Tibial nerve (tissue), 4 donors: ENCODE measurements at regions not wholly inside any gene's neighbourhood (a gene's known extent, or its start where the extent isn't known, plus 50 kb on each side); places are given as distances from the start of the nearest gene placed in this dataset.

ENCODE experiments used
- DNase-seq, 2 donors: peaks; one replicate each; pipeline ENCODE4 v3.0.0-alpha.2; 2019; ENCODE audit warnings: low spot score in 2 of 2
- H3K27ac ChIP-seq, 4 donors: fragments of 200-600 bp; sonication (generic) in 3 of 4; one replicate each; pipeline ENCODE4 v1.5.1; 2017 to 2019; ENCODE audit warnings: mild to moderate bottlenecking in 1 of 4
- H3K27me3 ChIP-seq, 2 donors: fragments of 200-600 bp; sonication (generic) in 1 of 2; one replicate each; pipeline versions ENCODE4 v1.5.1 to v1.6.0; 2017 to 2019
- H3K36me3 ChIP-seq, 3 donors: fragments of 200-600 bp; sonication (generic); one replicate each; pipeline ENCODE4 v1.5.1; 2018 to 2019
- H3K4me1 ChIP-seq, 4 donors: fragments of 200-600 bp; sonication (generic) in 3 of 4; one replicate each; pipeline ENCODE4 v1.5.1; 2017 to 2019
- H3K4me3 ChIP-seq, 4 donors: fragments of 200-600 bp; sonication (generic) in 3 of 4; one replicate each; pipeline ENCODE4 v1.5.1; 2017 to 2019; ENCODE audit warnings: mild to moderate bottlenecking in 1 of 4, moderate library complexity in 1 of 4
- H3K9me3 ChIP-seq, 4 donors: fragments of 200-600 bp; sonication (generic) in 3 of 4; one replicate each; pipeline ENCODE4 v1.5.1; 2017 to 2019
- EP300 ChIP-seq, 2 donors: sonication (generic); formaldehyde crosslinking; IDR thresholded peaks; one replicate each; pipeline ENCODE4 v1.6.1; 2017; ENCODE audit warnings: antibody characterized with exemption in 2 of 2, mild to moderate bottlenecking in 1 of 2
- POLR2A ChIP-seq, 2 donors: fragments of 450-650 bp; IDR thresholded peaks; one replicate each; pipeline ENCODE4 v1.6.1; 2017; ENCODE audit warnings: antibody characterized with exemption in 2 of 2, mild to moderate bottlenecking in 2 of 2, moderate library complexity in 2 of 2
- WGBS, 2 donors: methylation state at CpG; one replicate each; pipeline ENCODE4 v1.1.5; 2018; 5-methylcytosine and 5-hydroxymethylcytosine counted together
- TF ChIP-seq, protein P1 (sequence below), 5 experiments: fragments of 200-600 bp in 3 of 5; fragments of 450-650 bp in 2 of 5; sonication (generic) in 3 of 5; IDR thresholded peaks; one replicate each; pipeline ENCODE4 v1.5.1; 2016 to 2019; ENCODE audit warnings: antibody characterized with exemption in 5 of 5, mild to moderate bottlenecking in 3 of 5, moderate library complexity in 2 of 5

- Histone ChIP-seq H3K36me3 (no peaks in the 10 kb centered on the region), H3K4me1 (no peaks in the 10 kb centered on the region), H3K4me3 (no peak overlapping the region), H3K27me3 (no peaks in the 10 kb centered on the region), H3K9me3 (no peaks in the 10 kb centered on the region), H3K27ac (no peak overlapping the region)
- WGBS, 2 donors, result 70 to 71% methylated on average over 1 of the region's 1 CpG
- TF ChIP-seq, protein P1, sequence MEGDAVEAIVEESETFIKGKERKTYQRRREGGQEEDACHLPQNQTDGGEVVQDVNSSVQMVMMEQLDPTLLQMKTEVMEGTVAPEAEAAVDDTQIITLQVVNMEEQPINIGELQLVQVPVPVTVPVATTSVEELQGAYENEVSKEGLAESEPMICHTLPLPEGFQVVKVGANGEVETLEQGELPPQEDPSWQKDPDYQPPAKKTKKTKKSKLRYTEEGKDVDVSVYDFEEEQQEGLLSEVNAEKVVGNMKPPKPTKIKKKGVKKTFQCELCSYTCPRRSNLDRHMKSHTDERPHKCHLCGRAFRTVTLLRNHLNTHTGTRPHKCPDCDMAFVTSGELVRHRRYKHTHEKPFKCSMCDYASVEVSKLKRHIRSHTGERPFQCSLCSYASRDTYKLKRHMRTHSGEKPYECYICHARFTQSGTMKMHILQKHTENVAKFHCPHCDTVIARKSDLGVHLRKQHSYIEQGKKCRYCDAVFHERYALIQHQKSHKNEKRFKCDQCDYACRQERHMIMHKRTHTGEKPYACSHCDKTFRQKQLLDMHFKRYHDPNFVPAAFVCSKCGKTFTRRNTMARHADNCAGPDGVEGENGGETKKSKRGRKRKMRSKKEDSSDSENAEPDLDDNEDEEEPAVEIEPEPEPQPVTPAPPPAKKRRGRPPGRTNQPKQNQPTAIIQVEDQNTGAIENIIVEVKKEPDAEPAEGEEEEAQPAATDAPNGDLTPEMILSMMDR (IDR thresholded peaks at IDR 0.05), result no peak
- TF ChIP-seq EP300 (IDR thresholded peaks at IDR 0.05) (no peak), POLR2A (IDR thresholded peaks at IDR 0.05) (no peak)
- DNase-seq, result no peak
Observed at GRCh38 chr14:29419736-29420135, 507.9 kb downstream of the PRKD1 start.

- Histone ChIP-seq H3K27me3 (no peaks in the 10 kb centered on the region), H3K36me3 (no peaks in the 10 kb centered on the region), H3K4me3 (no peak overlapping the region), H3K27ac (no peak overlapping the region), H3K9me3 (no peaks in the 10 kb centered on the region), H3K4me1 (no peaks in the 10 kb centered on the region)
- TF ChIP-seq POLR2A (IDR thresholded peaks at IDR 0.05) (no peak), EP300 (IDR thresholded peaks at IDR 0.05) (no peak)
- TF ChIP-seq, protein P1 (IDR thresholded peaks at IDR 0.05), result no peak
- DNase-seq, result no peak
Observed at GRCh38 chr14:29421156-29421728, 506.4 kb downstream of the PRKD1 start.

DNA sequence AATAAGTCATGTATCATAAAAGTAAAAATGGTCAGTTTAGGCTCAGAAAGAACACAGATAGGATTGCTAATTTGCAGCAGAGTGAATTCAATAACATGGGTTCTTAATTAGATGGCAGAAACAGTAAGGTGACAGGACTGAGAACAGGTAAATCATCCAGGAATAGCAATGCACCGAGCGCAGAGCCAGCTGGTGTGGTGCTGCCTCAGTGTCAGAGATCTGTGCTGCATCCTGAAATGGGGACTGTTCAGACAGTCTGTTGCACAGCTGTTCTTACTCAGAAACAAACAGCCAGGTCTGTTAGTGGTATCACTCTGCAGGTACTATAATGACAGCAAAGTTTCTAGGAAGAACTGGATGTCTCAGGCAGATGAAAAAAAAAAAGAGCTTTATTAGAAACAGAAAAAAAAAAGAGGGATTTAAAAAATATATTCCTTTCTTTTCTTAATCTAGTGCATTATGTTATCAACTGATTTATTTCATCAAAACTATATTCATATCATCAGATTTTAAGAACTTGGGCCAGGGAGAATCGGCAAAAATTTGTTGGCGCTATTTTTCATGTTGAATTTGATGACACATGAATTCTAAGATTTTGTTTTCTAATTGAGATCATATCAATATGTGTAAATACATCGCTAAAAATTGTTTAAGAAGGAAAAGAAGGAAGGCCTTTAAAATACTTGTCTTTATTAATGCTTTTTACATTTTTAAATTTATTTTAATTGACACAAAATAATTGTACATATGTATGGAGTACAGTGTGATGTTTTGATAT is 501.8 kb downstream of the PRKD1 start:
- no peak for DNase-seq
- TF ChIP-seq, protein P1 (IDR thresholded peaks at IDR 0.05), result no peak
- no peak for TF ChIP-seq POLR2A (IDR thresholded peaks at IDR 0.05)
- H3K36me3 ChIP-seq, result no peaks in the 10 kb centered on the region
- H3K4me1 ChIP-seq, result no peaks in the 10 kb centered on the region
- no peaks in the 10 kb centered on the region for H3K27me3 ChIP-seq
- no peak overlapping the region for H3K4me3 ChIP-seq
- 73% methylated on average over 5 of the region's 5 CpGs for WGBS, 2 donors
- H3K9me3 ChIP-seq, result no peaks in the 10 kb centered on the region
- H3K27ac ChIP-seq, result no peak overlapping the region

GRCh38 chr14:29442696-29443095 is 485.0 kb downstream of the PRKD1 start:
- 75 to 76% methylated on average over 3 of the region's 3 CpGs for WGBS, 2 donors
- TF ChIP-seq POLR2A (IDR thresholded peaks at IDR 0.05) (no peak), EP300 (IDR thresholded peaks at IDR 0.05) (no peak)
- TF ChIP-seq, protein P1 (IDR thresholded peaks at IDR 0.05), result no peak
- peaks cover 0 to under 1% (median 0%) of the 10 kb centered on the region in 4 donors for H3K9me3 ChIP-seq

GRCh38 chr14:29444216-29444615 is 483.4 kb downstream of the PRKD1 start:
- Histone ChIP-seq H3K27me3 (no peaks in the 10 kb centered on the region), H3K4me3 (no peak overlapping the region), H3K4me1 (no peaks in the 10 kb centered on the region), H3K27ac (no peak overlapping the region), H3K9me3 (no peaks in the 10 kb centered on the region), H3K36me3 (no peaks in the 10 kb centered on the region)
- WGBS, 2 donors, result 78 to 80% methylated on average over 2 of the region's 2 CpGs
- TF ChIP-seq EP300 (IDR thresholded peaks at IDR 0.05) (no peak), POLR2A (IDR thresholded peaks at IDR 0.05) (no peak)
- TF ChIP-seq, protein P1 (IDR thresholded peaks at IDR 0.05), result no peak
- DNase-seq, result no peak

More at GRCh38 chr14:29442696-29443095, 485.0 kb downstream of the PRKD1 start:
- Histone ChIP-seq H3K4me1 (no peaks in the 10 kb centered on the region), H3K36me3 (no peaks in the 10 kb centered on the region), H3K27me3 (no peaks in the 10 kb centered on the region), H3K4me3 (no peak overlapping the region), H3K27ac (no peak overlapping the region)
- DNase-seq, result no peak
